LNCAP (cell line): ENCODE measurements at regions not wholly inside any gene's neighbourhood (a gene's known extent, or its start where the extent isn't known, plus 50 kb on each side); places are given as distances from the start of the nearest gene placed in this dataset.

Source experiments
- CTCF ChIP-seq: fragments of 450-650 bp; IDR thresholded peaks from 2 replicates; pipeline ENCODE4 v1.5.1; 2017; ENCODE audit warnings: mild to moderate bottlenecking

GRCh38 chr21:17673261-17674020 is 60.7 kb upstream of the BTG3 start:
- TF ChIP-seq CTCF = no peak

- no peak for TF ChIP-seq CTCF
These were observed 59.0 kb upstream of the BTG3 start for GRCh38 chr21:17671733-17672132.

- no peak for TF ChIP-seq CTCF
These were observed 55.9 kb upstream of the BTG3 start for GRCh38 chr21:17668479-17669140.

- TF ChIP-seq CTCF = no peak
These were observed 54.6 kb upstream of the BTG3 start for GRCh38 chr21:17667256-17667655.
